ENCODE measurements at regions not wholly inside any gene's neighbourhood (a gene's known extent, or its start where the extent isn't known, plus 50 kb on each side); places are given as distances from the start of the nearest gene placed in this dataset.
"Not testable (repeated sequence)": the region's sequence is repeated elsewhere in the genome, so short reads cannot be mapped to it uniquely, and the experiment has no call there.

DNA sequence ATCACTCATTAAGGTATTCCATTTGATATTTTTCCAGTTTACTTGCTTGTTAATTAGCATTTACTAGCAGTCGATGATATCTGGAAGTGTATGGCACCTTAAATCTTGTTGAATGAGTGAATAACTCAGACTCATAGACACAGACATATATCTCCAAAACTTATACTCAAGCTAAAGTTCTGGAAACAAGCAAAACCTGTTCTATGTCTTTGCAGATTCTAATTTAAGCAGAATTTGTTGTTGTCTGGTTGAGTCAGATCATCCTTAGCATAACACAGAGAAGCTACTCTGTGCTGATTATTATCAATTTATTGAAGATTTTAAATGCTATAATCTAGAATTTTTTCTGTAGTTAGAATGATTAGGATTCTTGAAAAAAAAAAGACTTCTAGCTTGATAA is 296.2 kb downstream of the MDFIC start:
- no peak for DNase-seq (ENCODE audit: low spot score)

DNA sequence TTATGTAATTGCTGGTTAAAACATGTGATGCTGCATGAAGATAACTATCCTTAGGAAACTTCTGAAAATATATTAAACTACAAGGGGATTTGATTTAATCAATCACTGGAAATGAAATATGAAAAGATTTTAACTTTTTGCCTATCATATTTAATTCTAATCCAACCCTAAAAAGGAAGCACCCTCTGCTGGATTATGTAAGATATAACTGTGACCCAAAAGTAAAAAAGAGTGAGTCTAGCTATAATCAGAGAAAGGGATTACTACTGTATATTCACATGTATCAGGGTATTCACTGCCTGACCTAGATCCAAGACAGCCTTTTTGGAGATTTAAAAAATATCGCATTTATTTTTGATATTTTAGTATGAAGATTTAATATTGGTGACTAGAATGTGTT is 295.5 kb downstream of the MDFIC start:
- peak; percentile 48 for DNase-seq (ENCODE audit: low spot score)

- DNase-seq (ENCODE audit: low spot score) = no peak
Measured at GRCh38 chr7:115216652-115217051, 294.8 kb downstream of the MDFIC start.

DNA sequence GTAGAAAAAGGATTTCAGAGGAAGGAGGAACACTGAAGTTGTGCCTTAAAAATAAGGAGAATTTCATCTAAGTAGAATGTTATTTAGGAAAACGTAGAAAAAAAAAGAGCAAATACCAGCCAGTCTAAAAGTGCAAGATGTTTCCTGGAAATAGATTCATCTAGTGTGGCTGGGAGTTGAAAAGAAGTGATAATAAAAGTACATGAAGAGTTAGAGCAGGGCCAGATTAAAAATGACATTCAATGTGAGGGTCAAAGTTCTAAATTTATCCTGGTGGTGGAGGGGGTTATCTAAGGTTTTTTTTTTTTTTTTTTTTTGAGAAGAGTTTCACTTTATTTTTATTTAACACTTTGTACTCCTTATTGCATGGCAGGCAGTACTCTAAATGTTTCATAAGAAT is 289.3 kb downstream of the MDFIC start:
- no peak for DNase-seq (ENCODE audit: low spot score)

- DNase-seq (ENCODE audit: low spot score) = no peak
Measured at GRCh38 chr7:115210552-115210951, 288.7 kb downstream of the MDFIC start.

GRCh38 chr7:115208710-115209560 is 287.0 kb downstream of the MDFIC start:
- DNase-seq (ENCODE audit: low spot score) = peak; percentile 22

DNA sequence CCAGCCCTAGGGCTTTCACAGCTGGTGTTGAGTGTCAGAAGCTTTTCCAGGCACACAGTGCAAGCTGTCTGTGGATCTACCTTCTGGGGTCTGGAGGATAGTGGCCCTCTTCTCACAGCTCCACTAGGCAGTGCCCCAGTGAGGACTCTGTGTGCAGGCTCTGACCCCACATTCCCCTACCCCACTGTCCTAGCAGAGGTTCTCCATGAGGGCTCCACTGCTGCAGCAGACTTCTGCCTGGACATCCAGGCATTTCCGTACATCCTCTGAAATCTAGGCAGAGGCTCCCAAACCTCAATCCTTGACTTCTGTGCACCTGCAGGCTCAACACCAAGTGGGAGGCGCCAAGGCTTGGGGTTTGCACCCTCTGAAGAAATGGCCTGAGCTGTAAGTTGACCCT is 284.5 kb downstream of the MDFIC start:
- not testable (repeated sequence) for DNase-seq (ENCODE audit: low spot score)

- no peak for DNase-seq (ENCODE audit: low spot score)
Measured at GRCh38 chr7:115198143-115198542, 276.2 kb downstream of the MDFIC start.

DNA sequence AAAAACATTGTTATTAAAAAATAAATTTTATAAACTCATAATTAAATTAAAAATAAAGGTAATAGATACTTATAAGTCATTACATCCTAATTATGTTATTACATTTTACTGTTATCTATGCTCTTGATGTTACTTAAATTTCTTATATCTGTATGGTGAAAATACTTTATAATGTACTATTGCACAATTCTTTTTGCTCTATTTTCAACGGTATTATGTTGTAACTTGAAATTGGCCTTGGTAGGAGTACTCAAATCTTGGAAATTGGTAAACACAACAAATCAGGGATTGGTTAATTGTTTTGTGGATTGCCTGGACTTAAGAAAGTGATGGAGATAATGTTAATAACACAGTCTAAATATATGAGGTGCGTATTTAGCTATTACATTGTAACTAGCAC is 273.3 kb downstream of the MDFIC start:
- no peak for DNase-seq (ENCODE audit: low spot score)

- DNase-seq (ENCODE audit: low spot score) = peak; percentile 33
Measured at GRCh38 chr7:115191526-115191925, 269.6 kb downstream of the MDFIC start.

- DNase-seq (ENCODE audit: low spot score) = peak; percentile 73
Measured at GRCh38 chr7:115183431-115184057, 261.6 kb downstream of the MDFIC start.

- DNase-seq (ENCODE audit: low spot score) = no peak
Measured at GRCh38 chr7:115178835-115179234, 256.9 kb downstream of the MDFIC start.

- no peak for DNase-seq (ENCODE audit: low spot score)
Measured at GRCh38 chr7:115177823-115178222, 255.9 kb downstream of the MDFIC start.

GRCh38 chr7:115177103-115177502 is 255.2 kb downstream of the MDFIC start:
- no peak for DNase-seq (ENCODE audit: low spot score)

DNA sequence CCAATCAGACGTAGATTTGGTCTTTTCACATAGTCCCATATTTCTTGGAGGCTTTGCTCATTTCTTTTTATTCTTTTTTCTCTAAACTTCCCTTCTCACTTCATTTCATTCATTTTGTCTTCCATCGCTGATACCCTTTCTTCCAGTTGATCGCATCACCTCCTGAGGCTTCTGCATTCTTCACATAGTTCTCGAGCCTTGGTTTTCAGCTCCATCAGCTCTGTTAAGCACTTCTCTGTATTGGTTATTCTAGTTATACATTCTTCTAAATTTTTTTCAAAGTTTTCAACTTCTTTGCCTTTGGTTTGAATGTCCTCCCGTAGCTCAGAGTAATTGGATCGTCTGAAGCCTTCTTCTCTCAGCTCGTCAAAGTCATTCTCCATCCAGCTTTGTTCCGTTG is 250.5 kb downstream of the MDFIC start:
- DNase-seq (ENCODE audit: low spot score) = not testable (repeated sequence)

DNA sequence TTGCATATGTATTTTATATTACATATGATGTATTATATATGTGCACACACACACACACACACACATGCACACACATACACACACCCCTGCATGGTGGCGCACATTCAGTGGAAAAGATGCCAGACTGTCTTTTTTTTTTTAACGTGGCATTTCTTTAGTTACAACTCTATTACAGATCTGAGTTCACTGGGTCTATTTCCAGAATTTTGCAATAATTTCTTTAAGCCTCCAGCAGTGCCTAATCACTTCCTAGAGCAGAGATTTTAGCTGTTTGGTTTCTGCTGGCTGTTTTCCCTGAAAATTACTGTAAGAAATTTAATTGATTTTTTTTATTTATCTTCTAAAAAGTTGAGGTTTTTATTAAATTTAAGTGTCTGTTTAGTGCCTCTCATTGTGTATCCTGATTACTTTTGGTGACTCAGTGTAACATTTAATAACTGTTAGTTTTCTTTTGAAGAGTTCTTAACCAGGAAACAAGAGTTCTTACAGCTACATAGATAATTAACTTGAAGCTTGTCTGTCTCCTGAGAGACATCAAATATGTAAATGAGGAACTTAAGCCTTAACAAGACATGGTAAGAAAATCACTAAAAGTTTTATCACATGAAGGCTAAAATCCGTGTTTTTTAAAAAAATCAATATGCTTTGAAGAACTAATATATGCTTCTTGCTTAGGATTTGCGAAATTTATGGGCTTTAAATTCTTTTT is 232.0 kb downstream of the MDFIC start:
- no peak for DNase-seq (ENCODE audit: low spot score)

GRCh38 chr7:115153176-115153575 is 231.3 kb downstream of the MDFIC start:
- DNase-seq (ENCODE audit: low spot score) = no peak

- DNase-seq (ENCODE audit: low spot score) = peak; percentile 79
Measured at GRCh38 chr7:115146148-115146547, 224.3 kb downstream of the MDFIC start.

GRCh38 chr7:115145512-115145911 is 223.6 kb downstream of the MDFIC start:
- peak; percentile 51 for DNase-seq (ENCODE audit: low spot score)

- no peak for DNase-seq (ENCODE audit: low spot score)
Measured at GRCh38 chr7:115137816-115138215, 215.9 kb downstream of the MDFIC start.

GRCh38 chr7:115136796-115137443 is 215.0 kb downstream of the MDFIC start:
- no peak for DNase-seq (ENCODE audit: low spot score)

All from HT-29 (cell line).